GM19328 (cell line): ENCODE measurements at regions not wholly inside any gene's neighbourhood (a gene's known extent, or its start where the extent isn't known, plus 50 kb on each side); places are given as distances from the start of the nearest gene placed in this dataset.

Source experiments
- ATAC-seq: cut with Tn5 transposase; IDR thresholded peaks from one replicate; pipeline ENCODE4 v1.9.1; 2021; ENCODE audit warnings: mild to moderate bottlenecking, moderate library complexity; ENCODE audit not compliant: unreplicated experiment

- no peak for ATAC-seq
Measured at GRCh38 chr12:115474539-115475353, 790.8 kb upstream of the TBX3 start.

GRCh38 chr12:115473257-115473956 lies 789.4 kb upstream of the TBX3 start:
- no peak for ATAC-seq

- no peak for ATAC-seq
Measured at GRCh38 chr12:115472852-115473251, 788.9 kb upstream of the TBX3 start.

- no peak for ATAC-seq
Measured at GRCh38 chr12:115470977-115471376, 787.0 kb upstream of the TBX3 start.

- no peak for ATAC-seq
Measured at GRCh38 chr12:115470526-115470925, 786.6 kb upstream of the TBX3 start.

- ATAC-seq, result no peak
Measured at GRCh38 chr12:115468087-115468510, 784.1 kb upstream of the TBX3 start.

- ATAC-seq, result no peak
Measured at GRCh38 chr12:115467531-115467930, 783.6 kb upstream of the TBX3 start.

GRCh38 chr12:115466076-115466475 lies 782.1 kb upstream of the TBX3 start:
- no peak for ATAC-seq

- ATAC-seq, result no peak
Measured at GRCh38 chr12:115464661-115465060, 780.7 kb upstream of the TBX3 start.

GRCh38 chr12:115464111-115464581 lies 780.2 kb upstream of the TBX3 start:
- ATAC-seq, result no peak

- ATAC-seq, result no peak
Measured at GRCh38 chr12:115461401-115461800, 777.4 kb upstream of the TBX3 start.

GRCh38 chr12:115457798-115458197 lies 773.8 kb upstream of the TBX3 start:
- ATAC-seq, result no peak

GRCh38 chr12:115456946-115457689 lies 773.1 kb upstream of the TBX3 start:
- no peak for ATAC-seq

- no peak for ATAC-seq
Measured at GRCh38 chr12:115455268-115455681, 771.3 kb upstream of the TBX3 start.

- ATAC-seq, result no peak
Measured at GRCh38 chr12:115452751-115453281, 768.8 kb upstream of the TBX3 start.

GRCh38 chr12:115451780-115452736 lies 768.1 kb upstream of the TBX3 start:
- ATAC-seq, result no peak

GRCh38 chr12:115451151-115451779 lies 767.3 kb upstream of the TBX3 start:
- ATAC-seq, result no peak

- ATAC-seq, result no peak
Measured at GRCh38 chr12:115450710-115451109, 766.7 kb upstream of the TBX3 start.

GRCh38 chr12:115450017-115450416 lies 766.0 kb upstream of the TBX3 start:
- no peak for ATAC-seq

GRCh38 chr12:115449526-115449925 lies 765.6 kb upstream of the TBX3 start:
- ATAC-seq, result no peak
